B cell (primary cell): ENCODE measurements at regions not wholly inside any gene's neighbourhood (a gene's known extent, or its start where the extent isn't known, plus 50 kb on each side); places are given as distances from the start of the nearest gene placed in this dataset.

Experiments
- ATAC-seq: fragments of 200-7000 bp; cut with Tn5 transposase; one replicate; pipeline ENCODE4 v1.10.0; 2021; ENCODE audit warnings: low read depth, mild to moderate bottlenecking, moderate number of reproducible peaks, moderate library complexity
- CTCF ChIA-PET: fragments of 350-600 bp; sonication (Branson Sonifier 250); formaldehyde crosslinking; loops from one replicate; lab custom pipeline; 2021; ENCODE audit warnings: antibody characterized with exemption, inconsistent platforms; lab: Charles Lee
- POLR2A ChIA-PET: fragments of 350-600 bp; sonication (Branson Sonifier 250); formaldehyde crosslinking; loops from one replicate; lab custom pipeline; 2021; ENCODE audit warnings: antibody characterized with exemption; lab: Charles Lee
- DNase-seq: peaks from one replicate; pipeline ENCODE4 v3.0.0; 2013
- H2AFZ ChIP-seq: 2 replicates; pipeline ENCODE4 v1.6.1; 2012; ENCODE audit warnings: mild to moderate bottlenecking, low read depth, low read length; ENCODE audit not compliant: insufficient read depth, poor library complexity, severe bottlenecking
- H3K27ac ChIP-seq, 2 donors: 1 replicate in 1 of 2; 2 replicates in 1 of 2; pipeline ENCODE4 v1.5.1; 2012 to 2013; ENCODE audit warnings: low read length in 2 of 2, mild to moderate bottlenecking in 2 of 2, moderate library complexity in 1 of 2
- H3K27me3 ChIP-seq, 4 experiments: fragments of 200-600 bp in 1 of 4; sonication (generic) in 1 of 4; replicated peaks in 1 of 4; 1 replicate in 2 of 4; 2 replicates in 2 of 4; pipeline versions ENCODE4 v1.6.1 to v1.7.0; 2013 to 2016; ENCODE audit warnings: low read length in 3 of 4, mild to moderate bottlenecking in 2 of 4, mixed read lengths in 1 of 4, moderate library complexity in 1 of 4; ENCODE audit not compliant: insufficient read depth in 4 of 4, control insufficient read depth in 3 of 4; ENCODE audit errors: control extremely low read depth in 1 of 4
- H3K36me3 ChIP-seq, 2 experiments: replicated peaks in 1 of 2; 1 replicate in 1 of 2; 2 replicates in 1 of 2; pipeline versions ENCODE4 v1.6.1 to v1.7.1; 2013; ENCODE audit warnings: low read length in 1 of 2; ENCODE audit not compliant: insufficient read depth in 2 of 2, control insufficient read depth in 1 of 2; ENCODE audit errors: control extremely low read depth in 1 of 2, extremely low read depth in 1 of 2
- H3K4me1 ChIP-seq, 2 donors: fragments of 200-600 bp in 1 of 2; sonication (generic) in 1 of 2; 1 replicate in 1 of 2; 2 replicates in 1 of 2; pipeline versions ENCODE4 v1.5.1 to v1.6.1; 2013 to 2017; ENCODE audit warnings: low read length in 2 of 2; ENCODE audit not compliant: control insufficient read depth in 2 of 2, insufficient read depth in 2 of 2
- H3K4me2 ChIP-seq: replicated peaks from 2 replicates; pipeline ENCODE3; 2012; ENCODE audit warnings: mild to moderate bottlenecking, low read depth, low read length; ENCODE audit not compliant: poor library complexity, severe bottlenecking
- H3K4me3 ChIP-seq, 5 experiments: fragments of 200-600 bp in 1 of 5; sonication (generic) in 1 of 5; 1 replicate in 3 of 5; 2 replicates in 2 of 5; pipeline versions ENCODE4 v1.5.1 to v1.7.0; 2011 to 2016; ENCODE audit warnings: low read length in 4 of 5, mild to moderate bottlenecking in 4 of 5, low read depth in 2 of 5, control low read depth in 1 of 5, moderate library complexity in 1 of 5; ENCODE audit not compliant: insufficient read depth in 1 of 5; ENCODE audit errors: control extremely low read depth in 1 of 5, extremely low read depth in 1 of 5
- H3K79me2 ChIP-seq: fragments of 200-600 bp; sonication (generic); one replicate; pipeline ENCODE4 v1.6.0; 2016; ENCODE audit warnings: low read length; ENCODE audit not compliant: control insufficient read depth, insufficient read depth
- H3K9ac ChIP-seq: fragments of 200-600 bp; sonication (generic); 2 replicates; pipeline ENCODE4 v1.6.1; 2017; ENCODE audit warnings: mild to moderate bottlenecking, low read length, moderate library complexity
- H3K9me3 ChIP-seq, 3 donors: one replicate each; pipeline versions ENCODE4 v1.6.1 to v1.7.1; 2013; ENCODE audit warnings: low read length in 2 of 3; ENCODE audit not compliant: control insufficient read depth in 2 of 3, insufficient read depth in 1 of 3; ENCODE audit errors: control extremely low read depth in 1 of 3
- H4K20me1 ChIP-seq: 2 replicates; pipeline ENCODE4 v1.6.0; 2012; ENCODE audit warnings: mild to moderate bottlenecking, low read length; ENCODE audit not compliant: insufficient read depth, control insufficient read depth, poor library complexity, severe bottlenecking
- H3K27ac Mint-ChIP-seq: one replicate; pipeline ENCODE4 v1.8.0; 2021; ENCODE audit warnings: mixed read lengths
- H3K27me3 Mint-ChIP-seq: one replicate; pipeline ENCODE4 v1.8.0; 2021; ENCODE audit warnings: mixed read lengths
- H3K4me1 Mint-ChIP-seq: one replicate; pipeline ENCODE4 v1.8.0; 2021; ENCODE audit warnings: mixed read lengths
- H3K4me3 Mint-ChIP-seq: one replicate; pipeline ENCODE4 v1.8.0; 2021; ENCODE audit warnings: mixed read lengths
- H3K9me3 Mint-ChIP-seq: one replicate; pipeline ENCODE4 v1.8.0; 2022; ENCODE audit warnings: mixed read lengths; ENCODE audit not compliant: insufficient read depth
- CTCF ChIP-seq: fragments of 200-600 bp; IDR thresholded peaks from one replicate; pipeline ENCODE4 v1.8.0; 2022; ENCODE audit warnings: antibody characterized with exemption, mild to moderate bottlenecking
- EZH2 ChIP-seq: IDR thresholded peaks from 2 replicates; pipeline ENCODE4 v1.6.1; 2012; ENCODE audit warnings: borderline replicate concordance, low read depth, mild to moderate bottlenecking, moderate library complexity, low read length; ENCODE audit not compliant: insufficient read depth, poor library complexity, severe bottlenecking
- WGBS: methylation state at CpG from one replicate; pipeline ENCODE4 v1.1.5; 2013; ENCODE audit warnings: missing lambda C conversion rate; ENCODE audit not compliant: insufficient coverage; 5-methylcytosine and 5-hydroxymethylcytosine counted together
- intact Hi-C: fragments of 100-400 bp; cut with micrococcal nuclease; formaldehyde crosslinking; loops from one replicate; pipeline ENCODE4 v1.10.0; 2022

- Mint-ChIP-seq H3K27me3 (peaks cover 21% of the 10 kb centered on the region), H3K4me3 (no peak overlapping the region), H3K4me1 (no peaks in the 10 kb centered on the region), H3K27ac (no peak overlapping the region), H3K9me3 (no peaks in the 10 kb centered on the region)
- H2AFZ ChIP-seq, result no peak overlapping the region
- TF ChIP-seq CTCF, result no peak
- no peak for TF ChIP-seq EZH2
- no peaks in the 10 kb centered on the region for H3K4me1 ChIP-seq
- CTCF ChIA-PET, result no interaction called here
- POLR2A ChIA-PET, result no interaction called here
- no peaks in the 10 kb centered on the region for H3K9me3 ChIP-seq
- no peak overlapping the region for H3K9ac ChIP-seq
- no peak for ATAC-seq
- intact Hi-C loops, result no loop called here
- no peaks in the 10 kb centered on the region for H3K79me2 ChIP-seq
- H3K36me3 ChIP-seq, result no peaks in the 10 kb centered on the region
- peaks cover 0 to 4% (median under 1%) of the 10 kb centered on the region in 4 experiments for H3K27me3 ChIP-seq
- H3K4me3 ChIP-seq, result no peak overlapping the region
- DNase-seq, result no peak
- no peak overlapping the region for H3K4me2 ChIP-seq
- H4K20me1 ChIP-seq, result no peaks in the 10 kb centered on the region
- no peak overlapping the region for H3K27ac ChIP-seq
Observed at GRCh38 chr1:157239936-157240335, 101.7 kb upstream of the ETV3 start.

GRCh38 chr1:157238585-157238984, 100.4 kb upstream of the ETV3 start:
- no peak overlapping the region for H3K4me3 Mint-ChIP-seq
- H3K36me3 ChIP-seq, result no peaks in the 10 kb centered on the region
- H3K27me3 ChIP-seq, result peaks cover 0 to 4% (median 0%) of the 10 kb centered on the region in 4 experiments
- DNase-seq (no peak), ATAC-seq (no peak)
- no peaks in the 10 kb centered on the region for H3K79me2 ChIP-seq
- CTCF ChIA-PET, result no interaction called here
- intact Hi-C loops, result no loop called here
- no peak overlapping the region for H3K4me2 ChIP-seq
- H3K27ac Mint-ChIP-seq, result no peak overlapping the region
- POLR2A ChIA-PET, result no interaction called here
- no peaks in the 10 kb centered on the region for H3K4me1 Mint-ChIP-seq
- no peak overlapping the region for H3K9ac ChIP-seq
- peaks cover 16% of the 10 kb centered on the region for H3K27me3 Mint-ChIP-seq
- no peaks in the 10 kb centered on the region for H4K20me1 ChIP-seq
- no peaks in the 10 kb centered on the region for H3K4me1 ChIP-seq
- no peaks in the 10 kb centered on the region for H3K9me3 ChIP-seq
- no peaks in the 10 kb centered on the region for H3K9me3 Mint-ChIP-seq
- TF ChIP-seq EZH2, result no peak
- TF ChIP-seq CTCF, result no peak
- WGBS, result 93% methylated on average over 2 of the region's 4 CpGs
- no peak overlapping the region for H2AFZ ChIP-seq
- H3K4me3 ChIP-seq, result no peak overlapping the region
- H3K27ac ChIP-seq, result no peak overlapping the region
